ENCODE measurements at regions not wholly inside any gene's neighbourhood (a gene's known extent, or its start where the extent isn't known, plus 50 kb on each side); places are given as distances from the start of the nearest gene placed in this dataset.

DNA sequence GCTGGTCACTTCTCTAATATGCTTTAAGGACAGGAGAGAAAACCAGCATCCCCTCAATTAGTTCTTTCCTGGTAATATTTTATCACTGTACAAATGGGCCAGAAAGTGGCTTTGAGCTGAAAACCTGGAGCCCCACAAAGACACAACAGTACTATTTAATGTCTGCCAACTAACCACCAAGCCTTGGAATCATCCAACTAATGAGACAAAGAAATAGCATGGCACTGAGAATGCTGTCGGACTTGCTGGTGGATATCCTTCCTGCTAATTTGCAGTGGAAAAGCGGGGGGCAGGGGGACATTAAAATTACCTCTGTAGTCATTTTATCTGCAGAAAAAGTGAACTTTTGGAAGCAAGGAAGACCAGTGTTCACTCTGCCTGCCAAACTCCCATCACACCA is 288.5 kb downstream of the KBTBD8 start:
- no peak overlapping the region for H2BK120ac ChIP-seq (replicated peaks; ENCODE audit: low read depth, low read length)
- WGBS, 2 experiments (ENCODE audit: extremely low coverage in 1 of 2, insufficient coverage in 1 of 2, insufficient read length in 1 of 2, insufficient replicate concordance in 2 of 2, low coverage in 1 of 2, low lambda C conversion rate in 2 of 2, missing lambda C conversion rate in 1 of 2): 90% methylated on average over 2 of the region's 2 CpGs; no CpG with 5 or more reads in 1 of the 2 experiments
- ChIA-PET CTCF (ENCODE audit: partially characterized antibody) (no interaction called here), POLR2A (ENCODE audit: partially characterized antibody) (no interaction called here)
- no peak overlapping the region for H2AK5ac ChIP-seq (ENCODE audit: low read depth, low read length)
- H4K91ac ChIP-seq (replicated peaks; ENCODE audit: insufficient read length, low read length): no peak overlapping the region
- no peaks in the 10 kb centered on the region for H3K23me2 ChIP-seq (ENCODE audit: low read depth, low read length)
- no peak overlapping the region for H2BK5ac ChIP-seq (ENCODE audit: low read depth, low read length)
- no peak overlapping the region for H3K27ac ChIP-seq (ENCODE audit: low read depth, low read length)
- no peak overlapping the region for H3K14ac ChIP-seq (ENCODE audit: insufficient read length)
- no peaks in the 10 kb centered on the region for H3K9me3 ChIP-seq (ENCODE audit: insufficient read depth in 2 of 2, low read depth in 1 of 2, low read length in 1 of 2)
- H3K9ac ChIP-seq (replicated peaks in 1 of 4; ENCODE audit: extremely low read depth in 1 of 4, low read depth in 3 of 4, low read length in 3 of 4): no peak overlapping the region
- H3K4me3 ChIP-seq (ENCODE audit: extremely low read depth in 1 of 4, insufficient read depth in 2 of 4, low read depth in 3 of 4, low read length in 4 of 4): no peak overlapping the region
- no peaks in the 10 kb centered on the region for H3K27me3 ChIP-seq (replicated peaks in 1 of 4; ENCODE audit: control insufficient read depth in 3 of 4, extremely low read depth in 1 of 4, insufficient read depth in 3 of 4, low read length in 3 of 4)
- no peaks in the 10 kb centered on the region for H4K20me1 ChIP-seq (replicated peaks in 1 of 2; ENCODE audit: control insufficient read depth in 1 of 2, insufficient read depth in 2 of 2, low read length in 2 of 2)
- DNase-seq (ENCODE audit: low read depth in 1 of 2, low spot score in 2 of 2) (no peak), FAIRE-seq (no peak)
- no peaks in the 10 kb centered on the region for H3K4me1 ChIP-seq (replicated peaks in 1 of 4; ENCODE audit: control insufficient read depth in 3 of 4, insufficient read depth in 4 of 4, low read length in 3 of 4)
- no peak overlapping the region for H2BK12ac ChIP-seq (ENCODE audit: low read depth, low read length)
- no peak overlapping the region for H4K5ac ChIP-seq (ENCODE audit: insufficient read length, low read depth, low read length)
- H2BK20ac ChIP-seq (ENCODE audit: low read length): no peak overlapping the region
- H2BK15ac ChIP-seq (ENCODE audit: low read length): no peak overlapping the region
- H3K4me2 ChIP-seq (ENCODE audit: insufficient read depth in 1 of 2, low read depth in 2 of 2, low read length in 2 of 2): no peak overlapping the region
- H3K18ac ChIP-seq (ENCODE audit: extremely low read depth, low read length): no peak overlapping the region
- H2AFZ ChIP-seq (ENCODE audit: low read length): no peak overlapping the region
- no peaks in the 10 kb centered on the region for H3K36me3 ChIP-seq (ENCODE audit: control insufficient read depth in 2 of 4, insufficient read depth in 4 of 4, low read length in 3 of 4)
- H4K8ac ChIP-seq (ENCODE audit: extremely low read depth, insufficient read depth, low read length): no peak overlapping the region
- no peaks in the 10 kb centered on the region for H3K79me2 ChIP-seq (ENCODE audit: control insufficient read depth in 1 of 2, insufficient read depth in 2 of 2, low read length in 2 of 2)
- no peak overlapping the region for H3K56ac ChIP-seq (replicated peaks; ENCODE audit: insufficient read length, low read depth, low read length)
- H3K79me1 ChIP-seq (ENCODE audit: low read depth, low read length): no peaks in the 10 kb centered on the region
- H3K23ac ChIP-seq (ENCODE audit: insufficient read length): no peak overlapping the region
- no peak overlapping the region for H3K4ac ChIP-seq (replicated peaks; ENCODE audit: insufficient read length, low read depth, low read length)
- no peak for TF ChIP-seq TAF1 (IDR thresholded peaks at IDR 0.05; ENCODE audit: low read depth, low read length)
- no peak for TF ChIP-seq SRF (IDR thresholded peaks at IDR 0.05; ENCODE audit: low read depth, low read length)
- TF ChIP-seq RXRA (IDR thresholded peaks at IDR 0.05; ENCODE audit: insufficient read depth, low read depth, low read length): no peak
- TF ChIP-seq POU5F1 (IDR thresholded peaks at IDR 0.05; ENCODE audit: low read depth, low read length): no peak
- TF ChIP-seq, protein P1, sequence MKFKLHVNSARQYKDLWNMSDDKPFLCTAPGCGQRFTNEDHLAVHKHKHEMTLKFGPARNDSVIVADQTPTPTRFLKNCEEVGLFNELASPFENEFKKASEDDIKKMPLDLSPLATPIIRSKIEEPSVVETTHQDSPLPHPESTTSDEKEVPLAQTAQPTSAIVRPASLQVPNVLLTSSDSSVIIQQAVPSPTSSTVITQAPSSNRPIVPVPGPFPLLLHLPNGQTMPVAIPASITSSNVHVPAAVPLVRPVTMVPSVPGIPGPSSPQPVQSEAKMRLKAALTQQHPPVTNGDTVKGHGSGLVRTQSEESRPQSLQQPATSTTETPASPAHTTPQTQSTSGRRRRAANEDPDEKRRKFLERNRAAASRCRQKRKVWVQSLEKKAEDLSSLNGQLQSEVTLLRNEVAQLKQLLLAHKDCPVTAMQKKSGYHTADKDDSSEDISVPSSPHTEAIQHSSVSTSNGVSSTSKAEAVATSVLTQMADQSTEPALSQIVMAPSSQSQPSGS (IDR thresholded peaks at IDR 0.05; ENCODE audit: low read length): no peak
- no peak for TF ChIP-seq GTF2F1 (IDR thresholded peaks at IDR 0.05; ENCODE audit: borderline replicate concordance, low read depth, low read length)
- TF ChIP-seq, protein P2, sequence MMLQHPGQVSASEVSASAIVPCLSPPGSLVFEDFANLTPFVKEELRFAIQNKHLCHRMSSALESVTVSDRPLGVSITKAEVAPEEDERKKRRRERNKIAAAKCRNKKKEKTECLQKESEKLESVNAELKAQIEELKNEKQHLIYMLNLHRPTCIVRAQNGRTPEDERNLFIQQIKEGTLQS (IDR thresholded peaks at IDR 0.05; ENCODE audit: insufficient read depth, low read depth, low read length): no peak
- TF ChIP-seq, protein P3, sequence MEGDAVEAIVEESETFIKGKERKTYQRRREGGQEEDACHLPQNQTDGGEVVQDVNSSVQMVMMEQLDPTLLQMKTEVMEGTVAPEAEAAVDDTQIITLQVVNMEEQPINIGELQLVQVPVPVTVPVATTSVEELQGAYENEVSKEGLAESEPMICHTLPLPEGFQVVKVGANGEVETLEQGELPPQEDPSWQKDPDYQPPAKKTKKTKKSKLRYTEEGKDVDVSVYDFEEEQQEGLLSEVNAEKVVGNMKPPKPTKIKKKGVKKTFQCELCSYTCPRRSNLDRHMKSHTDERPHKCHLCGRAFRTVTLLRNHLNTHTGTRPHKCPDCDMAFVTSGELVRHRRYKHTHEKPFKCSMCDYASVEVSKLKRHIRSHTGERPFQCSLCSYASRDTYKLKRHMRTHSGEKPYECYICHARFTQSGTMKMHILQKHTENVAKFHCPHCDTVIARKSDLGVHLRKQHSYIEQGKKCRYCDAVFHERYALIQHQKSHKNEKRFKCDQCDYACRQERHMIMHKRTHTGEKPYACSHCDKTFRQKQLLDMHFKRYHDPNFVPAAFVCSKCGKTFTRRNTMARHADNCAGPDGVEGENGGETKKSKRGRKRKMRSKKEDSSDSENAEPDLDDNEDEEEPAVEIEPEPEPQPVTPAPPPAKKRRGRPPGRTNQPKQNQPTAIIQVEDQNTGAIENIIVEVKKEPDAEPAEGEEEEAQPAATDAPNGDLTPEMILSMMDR (IDR thresholded peaks at IDR 0.05; ENCODE audit: control extremely low read depth in 1 of 3, insufficient read depth in 1 of 3, low read depth in 1 of 3, low read length in 3 of 3): no peak
- no peak for TF ChIP-seq TAF7 (optimal IDR thresholded peaks at IDR 0.05; ENCODE audit: borderline replicate concordance, low read depth, low read length)
- no peak for TF ChIP-seq ASH2L (IDR thresholded peaks at IDR 0.05; ENCODE audit: low read length)
- no peak for TF ChIP-seq JUN (IDR thresholded peaks at IDR 0.05; ENCODE audit: low read depth, low read length)

Measured in H1 (cell line).